SK-N-SH treated with all-trans-retinoic acid at 6 μM for 48 hours (cell line): ENCODE measurements at regions not wholly inside any gene's neighbourhood (a gene's known extent, or its start where the extent isn't known, plus 50 kb on each side); places are given as distances from the start of the nearest gene placed in this dataset.

Experiments
- ATAC-seq: fragments of 200-7000 bp; cut with Tn5 transposase; 3 replicates; pipeline ENCODE4 v1.9.1; 2020; ENCODE audit warnings: mild to moderate bottlenecking, moderate library complexity
- ARNTL ChIP-seq: fragments of 450-650 bp; formaldehyde crosslinking; IDR thresholded peaks from 2 replicates; pipeline ENCODE4 v1.5.0; 2020; ENCODE audit warnings: low read depth, mild to moderate bottlenecking, moderate library complexity, borderline replicate concordance
- BACH2 ChIP-seq: fragments of 250-450 bp; sonication (Bioruptor Pico); IDR thresholded peaks from 2 replicates; pipeline ENCODE4 v1.9.0; 2021; ENCODE audit warnings: mild to moderate bottlenecking, borderline replicate concordance
- CSDC2 ChIP-seq: fragments of 250-450 bp; sonication (Bioruptor Pico); IDR thresholded peaks from 2 replicates; pipeline ENCODE4 v1.5.0; 2020; ENCODE audit warnings: mild to moderate bottlenecking, moderate library complexity
- CSRNP3 ChIP-seq: fragments of 250-450 bp; sonication (Bioruptor Pico); IDR thresholded peaks from 2 replicates; pipeline ENCODE4 v1.5.1; 2021; ENCODE audit warnings: mild to moderate bottlenecking, moderate library complexity
- GLIS3 ChIP-seq: fragments of 250-450 bp; sonication (Bioruptor Pico); IDR thresholded peaks from 2 replicates; pipeline ENCODE4 v1.5.0; 2020; ENCODE audit warnings: mild to moderate bottlenecking, moderate library complexity
- ISL1 ChIP-seq: fragments of 250-450 bp; sonication (Bioruptor Pico); IDR thresholded peaks from 2 replicates; pipeline ENCODE4 v2.1.2; 2022; ENCODE audit warnings: mild to moderate bottlenecking, moderate library complexity
- OSR1 ChIP-seq: fragments of 250-450 bp; sonication (Bioruptor Pico); IDR thresholded peaks from 2 replicates; pipeline ENCODE4 v1.8.0; 2022; ENCODE audit warnings: moderate library complexity, mild to moderate bottlenecking, inconsistent platforms
- PPARA ChIP-seq: fragments of 250-450 bp; sonication (Bioruptor Pico); IDR thresholded peaks from 2 replicates; pipeline ENCODE4 v1.5.0; 2020; ENCODE audit warnings: mild to moderate bottlenecking, borderline replicate concordance
- RARB ChIP-seq: fragments of 250-450 bp; sonication (Bioruptor Pico); IDR thresholded peaks from 2 replicates; pipeline ENCODE4 v1.8.0; 2021; ENCODE audit warnings: mild to moderate bottlenecking, moderate library complexity
- SNAI2 ChIP-seq: fragments of 250-450 bp; sonication (Bioruptor Pico); IDR thresholded peaks from 2 replicates; pipeline ENCODE4 v1.5.0; 2020; ENCODE audit warnings: mild to moderate bottlenecking, moderate library complexity
- TCF4 ChIP-seq: fragments of 250-450 bp; sonication (Bioruptor Pico); IDR thresholded peaks from 2 replicates; pipeline ENCODE4 v1.8.0; 2021; ENCODE audit warnings: mild to moderate bottlenecking, moderate library complexity, borderline replicate concordance
- TOX ChIP-seq: fragments of 250-450 bp; sonication (Bioruptor Pico); IDR thresholded peaks from 2 replicates; pipeline ENCODE4 v1.8.0; 2021; ENCODE audit warnings: mild to moderate bottlenecking, moderate library complexity, borderline replicate concordance
- TSHZ2 ChIP-seq: fragments of 250-450 bp; sonication (Bioruptor Pico); IDR thresholded peaks from 2 replicates; pipeline ENCODE4 v1.5.0; 2020; ENCODE audit warnings: mild to moderate bottlenecking, moderate library complexity
- ZC3H10 ChIP-seq: fragments of 250-450 bp; sonication (Bioruptor Pico); IDR thresholded peaks from 2 replicates; pipeline ENCODE4 v1.5.1; 2021; ENCODE audit warnings: mild to moderate bottlenecking, moderate library complexity
- ZFP3 ChIP-seq: fragments of 250-450 bp; sonication (Bioruptor Pico); IDR thresholded peaks from 2 replicates; pipeline ENCODE4 v1.5.0; 2020; ENCODE audit warnings: mild to moderate bottlenecking, moderate library complexity
- ZFP30 ChIP-seq: fragments of 450-650 bp; formaldehyde crosslinking; IDR thresholded peaks from 2 replicates; pipeline ENCODE4 v1.5.0; 2022; ENCODE audit warnings: mild to moderate bottlenecking, moderate library complexity
- ZNF565 ChIP-seq: fragments of 450-650 bp; formaldehyde crosslinking; conservative IDR thresholded peaks from 2 replicates; pipeline ENCODE4 v1.5.0; 2020; ENCODE audit warnings: low read depth, mild to moderate bottlenecking, moderate library complexity
- ZNF70 ChIP-seq: fragments of 450-650 bp; formaldehyde crosslinking; IDR thresholded peaks from 2 replicates; pipeline ENCODE4 v1.5.0; 2020; ENCODE audit warnings: mild to moderate bottlenecking, moderate library complexity
- ZNF8 ChIP-seq: fragments of 450-650 bp; formaldehyde crosslinking; IDR thresholded peaks from 2 replicates; pipeline ENCODE4 v1.5.0; 2020; ENCODE audit warnings: mild to moderate bottlenecking, moderate library complexity
- TF ChIP-seq, protein P1 (sequence below): fragments of 250-450 bp; sonication (Bioruptor Pico); IDR thresholded peaks from 2 replicates; pipeline ENCODE4 v1.8.0; 2020; ENCODE audit warnings: mild to moderate bottlenecking, moderate library complexity, borderline replicate concordance
- TF ChIP-seq, protein P2 (sequence below): fragments of 250-450 bp; sonication (Bioruptor Pico); IDR thresholded peaks from 2 replicates; pipeline ENCODE4 v1.8.0; 2021; ENCODE audit warnings: low read depth, mild to moderate bottlenecking, moderate library complexity, borderline replicate concordance
- TF ChIP-seq, protein P3 (sequence below): fragments of 250-450 bp; sonication (Bioruptor Pico); IDR thresholded peaks from 2 replicates; pipeline ENCODE4 v1.5.1; 2020; ENCODE audit warnings: low read depth, mild to moderate bottlenecking, moderate library complexity

GRCh38 chr13:83117046-83117445 is 765.2 kb downstream of the SLITRK1 start:
- TF ChIP-seq ZNF8 (CRISPR knock-in tag) (no peak), ZNF70 (CRISPR knock-in tag) (no peak), CSRNP3 (CRISPR knock-in tag) (no peak), RARB (CRISPR knock-in tag) (no peak), TOX (CRISPR knock-in tag) (no peak), GLIS3 (no peak), TSHZ2 (no peak), ZNF565 (CRISPR knock-in tag) (no peak), OSR1 (no peak), ISL1 (CRISPR knock-in tag) (no peak), CSDC2 (CRISPR knock-in tag) (no peak), ZC3H10 (CRISPR knock-in tag) (no peak), TCF4 (CRISPR knock-in tag) (no peak), ZFP3 (CRISPR knock-in tag) (no peak), SNAI2 (CRISPR knock-in tag) (no peak)
- TF ChIP-seq, protein P1, sequence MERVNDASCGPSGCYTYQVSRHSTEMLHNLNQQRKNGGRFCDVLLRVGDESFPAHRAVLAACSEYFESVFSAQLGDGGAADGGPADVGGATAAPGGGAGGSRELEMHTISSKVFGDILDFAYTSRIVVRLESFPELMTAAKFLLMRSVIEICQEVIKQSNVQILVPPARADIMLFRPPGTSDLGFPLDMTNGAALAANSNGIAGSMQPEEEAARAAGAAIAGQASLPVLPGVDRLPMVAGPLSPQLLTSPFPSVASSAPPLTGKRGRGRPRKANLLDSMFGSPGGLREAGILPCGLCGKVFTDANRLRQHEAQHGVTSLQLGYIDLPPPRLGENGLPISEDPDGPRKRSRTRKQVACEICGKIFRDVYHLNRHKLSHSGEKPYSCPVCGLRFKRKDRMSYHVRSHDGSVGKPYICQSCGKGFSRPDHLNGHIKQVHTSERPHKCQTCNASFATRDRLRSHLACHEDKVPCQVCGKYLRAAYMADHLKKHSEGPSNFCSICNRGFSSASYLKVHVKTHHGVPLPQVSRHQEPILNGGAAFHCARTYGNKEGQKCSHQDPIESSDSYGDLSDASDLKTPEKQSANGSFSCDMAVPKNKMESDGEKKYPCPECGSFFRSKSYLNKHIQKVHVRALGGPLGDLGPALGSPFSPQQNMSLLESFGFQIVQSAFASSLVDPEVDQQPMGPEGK (CRISPR knock-in tag): no peak
- TF ChIP-seq, protein P2, sequence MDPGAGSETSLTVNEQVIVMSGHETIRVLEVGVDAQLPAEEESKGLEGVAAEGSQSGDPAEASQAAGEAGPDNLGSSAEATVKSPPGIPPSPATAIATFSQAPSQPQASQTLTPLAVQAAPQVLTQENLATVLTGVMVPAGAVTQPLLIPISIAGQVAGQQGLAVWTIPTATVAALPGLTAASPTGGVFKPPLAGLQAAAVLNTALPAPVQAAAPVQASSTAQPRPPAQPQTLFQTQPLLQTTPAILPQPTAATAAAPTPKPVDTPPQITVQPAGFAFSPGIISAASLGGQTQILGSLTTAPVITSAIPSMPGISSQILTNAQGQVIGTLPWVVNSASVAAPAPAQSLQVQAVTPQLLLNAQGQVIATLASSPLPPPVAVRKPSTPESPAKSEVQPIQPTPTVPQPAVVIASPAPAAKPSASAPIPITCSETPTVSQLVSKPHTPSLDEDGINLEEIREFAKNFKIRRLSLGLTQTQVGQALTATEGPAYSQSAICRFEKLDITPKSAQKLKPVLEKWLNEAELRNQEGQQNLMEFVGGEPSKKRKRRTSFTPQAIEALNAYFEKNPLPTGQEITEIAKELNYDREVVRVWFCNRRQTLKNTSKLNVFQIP (CRISPR knock-in tag): no peak
- TF ChIP-seq, all 23 proteins: peak for 0
- ATAC-seq: no peak

DNA sequence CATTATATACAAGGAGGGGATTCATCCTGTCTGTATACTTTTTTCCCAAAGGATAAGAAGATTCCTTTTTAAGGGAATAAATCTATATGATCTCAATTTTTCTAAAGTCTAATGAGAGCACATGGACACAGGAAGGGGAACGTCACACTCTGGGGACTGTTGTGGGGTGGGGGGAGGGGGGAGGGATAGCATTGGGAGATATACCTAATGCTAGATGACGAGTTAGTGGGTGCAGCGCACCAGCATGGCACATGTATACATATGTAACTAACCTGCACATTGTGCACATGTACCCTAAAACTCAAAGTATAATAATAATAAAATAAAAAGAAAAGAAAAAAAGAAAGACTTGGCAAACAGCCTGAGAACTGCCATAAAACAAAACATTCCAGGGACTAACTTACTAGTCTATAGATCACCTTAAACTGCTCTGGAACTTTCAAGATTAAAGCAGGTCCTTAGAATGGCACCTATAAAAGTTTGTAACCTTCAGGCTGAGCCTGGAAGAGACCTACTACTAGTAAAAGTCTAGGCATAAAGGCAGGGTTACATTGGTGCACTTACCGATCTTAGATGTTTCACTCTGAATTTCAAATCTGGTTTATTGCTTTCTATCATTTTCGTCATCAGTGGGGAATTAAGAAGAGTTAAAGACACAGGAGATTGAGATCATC is 780.6 kb downstream of the SLITRK1 start:
- peak; percentile 70 for ATAC-seq

DNA sequence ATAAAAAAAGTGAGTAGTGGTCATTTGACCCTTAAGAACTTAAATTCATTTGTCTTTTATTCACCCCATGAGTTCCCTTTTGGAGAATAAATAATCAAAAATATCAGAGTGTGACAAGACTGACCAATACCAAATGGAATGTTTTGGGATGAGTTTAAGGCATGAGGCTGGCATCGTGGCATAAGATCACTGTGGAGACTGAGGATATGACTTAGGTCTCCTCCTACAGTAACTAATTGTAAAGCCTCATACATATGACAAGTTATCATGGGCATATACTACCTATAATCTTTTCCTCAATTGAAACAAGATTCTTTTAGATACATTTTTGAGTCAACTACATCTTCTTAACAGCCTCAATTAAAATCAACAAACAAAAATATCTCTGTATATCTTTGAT is 782.0 kb downstream of the SLITRK1 start:
- no peak for TF ChIP-seq TOX (CRISPR knock-in tag)
- no peak for TF ChIP-seq ARNTL (CRISPR knock-in tag)
- no peak for TF ChIP-seq PPARA (CRISPR knock-in tag)
- no peak for TF ChIP-seq ZFP30 (CRISPR knock-in tag)
- TF ChIP-seq ZNF70 (CRISPR knock-in tag): no peak
- TF ChIP-seq TCF4 (CRISPR knock-in tag): no peak
- no peak for TF ChIP-seq GLIS3
- no peak for TF ChIP-seq ZNF565 (CRISPR knock-in tag)
- no peak for ATAC-seq

- no peak for ATAC-seq
- no peak for TF ChIP-seq TOX (CRISPR knock-in tag)
- TF ChIP-seq PPARA (CRISPR knock-in tag): no peak
- TF ChIP-seq ARNTL (CRISPR knock-in tag): no peak
- TF ChIP-seq BACH2: no peak
- TF ChIP-seq, protein P3, sequence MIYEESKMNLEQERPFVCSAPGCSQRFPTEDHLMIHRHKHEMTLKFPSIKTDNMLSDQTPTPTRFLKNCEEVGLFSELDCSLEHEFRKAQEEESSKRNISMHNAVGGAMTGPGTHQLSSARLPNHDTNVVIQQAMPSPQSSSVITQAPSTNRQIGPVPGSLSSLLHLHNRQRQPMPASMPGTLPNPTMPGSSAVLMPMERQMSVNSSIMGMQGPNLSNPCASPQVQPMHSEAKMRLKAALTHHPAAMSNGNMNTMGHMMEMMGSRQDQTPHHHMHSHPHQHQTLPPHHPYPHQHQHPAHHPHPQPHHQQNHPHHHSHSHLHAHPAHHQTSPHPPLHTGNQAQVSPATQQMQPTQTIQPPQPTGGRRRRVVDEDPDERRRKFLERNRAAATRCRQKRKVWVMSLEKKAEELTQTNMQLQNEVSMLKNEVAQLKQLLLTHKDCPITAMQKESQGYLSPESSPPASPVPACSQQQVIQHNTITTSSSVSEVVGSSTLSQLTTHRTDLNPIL (CRISPR knock-in tag): no peak
- no peak for TF ChIP-seq ZNF70 (CRISPR knock-in tag)
- no peak for TF ChIP-seq ZC3H10 (CRISPR knock-in tag)
- TF ChIP-seq GLIS3: no peak
- TF ChIP-seq, all 23 proteins: peak for 0
Observed at GRCh38 chr13:83088858-83089257, 793.4 kb downstream of the SLITRK1 start.
